Panc1 (cell line): ENCODE measurements at regions not wholly inside any gene's neighbourhood (a gene's known extent, or its start where the extent isn't known, plus 50 kb on each side); places are given as distances from the start of the nearest gene placed in this dataset.

Experiments
- ATAC-seq: fragments of 200-7000 bp; cut with Tn5 transposase; 2 replicates; pipeline ENCODE4 v1.9.1; 2020; ENCODE audit warnings: mild to moderate bottlenecking, moderate library complexity
- BruUV-seq: library from RNA; stranded (reverse); fragments of 400-500 nt; replicated peaks from 2 replicates; lab custom pipeline; 2021; lab: Mats Ljungman, UMichigan
- CTCF ChIA-PET: fragments of 300-600 bp; sonication (Branson Sonifier 250); formaldehyde crosslinking; loops from one replicate; lab custom pipeline; 2022; ENCODE audit warnings: antibody characterized with exemption; lab: Charles Lee
- POLR2A ChIA-PET: fragments of 300-600 bp; sonication (Branson Sonifier 250); formaldehyde crosslinking; loops from one replicate; lab custom pipeline; 2022; ENCODE audit warnings: antibody characterized with exemption; lab: Charles Lee
- DNase-seq: peaks from one replicate; pipeline ENCODE4 v3.0.0-alpha.2; 2010; ENCODE audit warnings: low read depth, low spot score
- H3K27ac ChIP-seq: 2 replicates; pipeline ENCODE4 v1.5.1; 2011; ENCODE audit warnings: mild to moderate bottlenecking, low read length, inconsistent platforms
- H3K27me3 ChIP-seq: fragments of 200-500 bp; sonication (Bioruptor generic); 2 replicates; pipeline ENCODE4 v1.6.0; 2014; ENCODE audit warnings: low read length, inconsistent platforms; ENCODE audit not compliant: control insufficient read depth, insufficient read depth
- H3K36me3 ChIP-seq: fragments of 200-500 bp; sonication (Bioruptor generic); 2 replicates; pipeline ENCODE4 v1.5.1; 2014; ENCODE audit warnings: inconsistent platforms, mild to moderate bottlenecking, low read length, moderate library complexity; ENCODE audit not compliant: control insufficient read depth, insufficient read depth
- H3K4me1 ChIP-seq: 2 replicates; pipeline ENCODE4 v1.5.1; 2011; ENCODE audit warnings: inconsistent platforms, mild to moderate bottlenecking, low read length, moderate library complexity; ENCODE audit not compliant: control insufficient read depth, insufficient read depth
- H3K4me3 ChIP-seq, 2 experiments: 2 replicates each; pipeline ENCODE4 v1.5.1; 2011 to 2012; ENCODE audit warnings: low read depth in 2 of 2, low read length in 2 of 2, mild to moderate bottlenecking in 2 of 2, inconsistent platforms in 1 of 2, moderate library complexity in 1 of 2
- H3K9me3 ChIP-seq: fragments of 200-500 bp; sonication (Bioruptor generic); 2 replicates; pipeline ENCODE4 v1.5.1; 2014; ENCODE audit warnings: low read depth, mild to moderate bottlenecking, inconsistent platforms, low read length, moderate library complexity; ENCODE audit not compliant: control insufficient read depth, insufficient read depth
- CTCF ChIP-seq: fragments of 450-650 bp; IDR thresholded peaks from 2 replicates; pipeline ENCODE4 v1.5.1; 2017; ENCODE audit warnings: mild to moderate bottlenecking
- POLR2AphosphoS5 ChIP-seq: IDR thresholded peaks from 2 replicates; pipeline ENCODE4 v1.6.1; 2012; ENCODE audit warnings: mild to moderate bottlenecking, low read depth, low read length, moderate library complexity
- REST ChIP-seq, 2 experiments: IDR thresholded peaks; 2 replicates each; pipeline ENCODE4 v1.6.1; 2011 to 2012; ENCODE audit warnings: low read depth in 2 of 2, control low read depth in 1 of 2, low read length in 1 of 2, mild to moderate bottlenecking in 1 of 2, moderate library complexity in 1 of 2; ENCODE audit not compliant: insufficient read depth in 1 of 2
- SIN3A ChIP-seq: IDR thresholded peaks from 2 replicates; pipeline ENCODE4 v1.6.1; 2012; ENCODE audit warnings: low read depth, mild to moderate bottlenecking, low read length, moderate library complexity, borderline replicate concordance; ENCODE audit not compliant: insufficient read depth
- TCF7L2 ChIP-seq: IDR thresholded peaks from 2 replicates; pipeline ENCODE4 v1.6.1; 2011; ENCODE audit warnings: mild to moderate bottlenecking, low read depth, low read length, inconsistent platforms
- in situ Hi-C: cut with HindIII; loops from 2 replicates; pipeline ENCODE4 v1.10.0; 2016; ENCODE audit warnings: low sequenced_read_pairs, low pct_unique_long_range_greater_than_20kb
- intact Hi-C: fragments of 100-400 bp; cut with micrococcal nuclease; formaldehyde crosslinking; loops from one replicate; pipeline ENCODE4 v1.10.0; 2022; ENCODE audit not compliant: unreplicated experiment

- DNase-seq (no peak), ATAC-seq (no peak)
- H3K27me3 ChIP-seq = no peaks in the 10 kb centered on the region
- H3K4me3 ChIP-seq = no peak overlapping the region
- CTCF ChIA-PET = interaction anchor here (0.6 kb wide), 1 partner anchor 761 kb away, joined by 4 read pairs; no protein-coding TSS in a partner anchor
- TF ChIP-seq TCF7L2 = no peak
- TF ChIP-seq SIN3A = no peak
- TF ChIP-seq REST (IDR thresholded peaks at IDR 0.05; ENCODE audit: insufficient read depth in 1 of 2, low read depth in 2 of 2, low read length in 1 of 2) = no peak
- no peak for TF ChIP-seq POLR2AphosphoS5
- TF ChIP-seq CTCF = no peak
- in situ Hi-C loops = no loop called here
- H3K27ac ChIP-seq = no peak overlapping the region
- POLR2A ChIA-PET = no interaction called here
- intact Hi-C loops = no loop called here
- no peaks in the 10 kb centered on the region for H3K36me3 ChIP-seq
- no TSS peak for BruUV-seq
- no peaks in the 10 kb centered on the region for H3K9me3 ChIP-seq
- no peaks in the 10 kb centered on the region for H3K4me1 ChIP-seq
Observed at GRCh38 chr4:138292321-138292720, 50.2 kb upstream of the SLC7A11 start.
